ENCODE measurements at regions not wholly inside any gene's neighbourhood (a gene's known extent, or its start where the extent isn't known, plus 50 kb on each side); places are given as distances from the start of the nearest gene placed in this dataset.

DNA sequence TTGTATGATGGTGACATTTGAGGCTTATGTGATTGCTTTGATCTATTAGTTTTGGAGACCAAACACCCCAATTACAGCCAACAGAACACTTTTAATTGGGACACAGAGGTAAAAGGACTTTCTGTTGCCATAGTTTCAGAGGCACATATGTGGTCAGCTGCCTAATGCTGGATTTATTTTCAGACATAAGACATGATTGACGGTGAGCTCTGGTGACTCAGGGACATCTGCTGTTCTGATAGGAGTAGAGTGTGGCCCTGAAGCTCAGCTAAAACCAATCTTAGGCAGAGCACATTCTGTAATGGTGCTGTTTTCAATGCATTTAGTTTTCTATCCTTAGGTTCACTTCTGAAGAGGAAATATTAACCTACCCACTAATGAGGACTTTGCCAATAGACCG lies 247.1 kb downstream of the UTP18 start:
- intact Hi-C loops (cut with DNase I; ENCODE audit: low total_unique reads), result no loop called here
- Histone ChIP-seq H3K4me1 (no peaks in the 10 kb centered on the region), H3K4me3 (no peak overlapping the region), H3K27me3 (no peaks in the 10 kb centered on the region), H3K27ac (no peak overlapping the region), H3K9me3 (no peaks in the 10 kb centered on the region), H3K36me3 (no peaks in the 10 kb centered on the region)
- no peak for TF ChIP-seq POLR2A (IDR thresholded peaks at IDR 0.05)
- TF ChIP-seq, protein P1, sequence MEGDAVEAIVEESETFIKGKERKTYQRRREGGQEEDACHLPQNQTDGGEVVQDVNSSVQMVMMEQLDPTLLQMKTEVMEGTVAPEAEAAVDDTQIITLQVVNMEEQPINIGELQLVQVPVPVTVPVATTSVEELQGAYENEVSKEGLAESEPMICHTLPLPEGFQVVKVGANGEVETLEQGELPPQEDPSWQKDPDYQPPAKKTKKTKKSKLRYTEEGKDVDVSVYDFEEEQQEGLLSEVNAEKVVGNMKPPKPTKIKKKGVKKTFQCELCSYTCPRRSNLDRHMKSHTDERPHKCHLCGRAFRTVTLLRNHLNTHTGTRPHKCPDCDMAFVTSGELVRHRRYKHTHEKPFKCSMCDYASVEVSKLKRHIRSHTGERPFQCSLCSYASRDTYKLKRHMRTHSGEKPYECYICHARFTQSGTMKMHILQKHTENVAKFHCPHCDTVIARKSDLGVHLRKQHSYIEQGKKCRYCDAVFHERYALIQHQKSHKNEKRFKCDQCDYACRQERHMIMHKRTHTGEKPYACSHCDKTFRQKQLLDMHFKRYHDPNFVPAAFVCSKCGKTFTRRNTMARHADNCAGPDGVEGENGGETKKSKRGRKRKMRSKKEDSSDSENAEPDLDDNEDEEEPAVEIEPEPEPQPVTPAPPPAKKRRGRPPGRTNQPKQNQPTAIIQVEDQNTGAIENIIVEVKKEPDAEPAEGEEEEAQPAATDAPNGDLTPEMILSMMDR (IDR thresholded peaks at IDR 0.05), result no peak
- no peak for DNase-seq

DNA sequence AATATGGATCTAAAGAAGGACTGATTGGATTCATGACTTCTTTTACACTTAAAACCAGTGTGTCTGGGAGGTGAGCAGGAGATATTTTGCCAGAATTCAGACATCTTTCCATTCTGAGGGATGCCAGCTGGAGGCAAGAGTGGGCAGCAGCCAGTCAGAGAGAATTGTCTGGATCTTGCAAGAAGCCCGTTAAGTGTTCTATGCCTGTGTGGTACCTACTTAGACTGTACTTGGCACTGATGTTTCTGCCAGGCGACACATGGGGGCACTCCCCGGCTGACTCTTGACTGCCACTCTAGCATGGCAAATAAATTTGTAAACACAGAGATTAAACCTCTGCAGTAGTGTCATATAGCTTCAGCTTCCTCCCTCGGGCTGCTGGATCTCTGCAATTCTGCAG lies 247.7 kb downstream of the UTP18 start:
- Histone ChIP-seq H3K4me1 (no peaks in the 10 kb centered on the region), H3K9me3 (no peaks in the 10 kb centered on the region), H3K4me3 (no peak overlapping the region), H3K36me3 (no peaks in the 10 kb centered on the region), H3K27ac (no peak overlapping the region), H3K27me3 (no peaks in the 10 kb centered on the region)
- no peak for DNase-seq
- no peak for TF ChIP-seq POLR2A (IDR thresholded peaks at IDR 0.05)
- TF ChIP-seq, protein P1 (IDR thresholded peaks at IDR 0.05), result no peak
- intact Hi-C loops (cut with DNase I; ENCODE audit: low total_unique reads), result no loop called here

DNA sequence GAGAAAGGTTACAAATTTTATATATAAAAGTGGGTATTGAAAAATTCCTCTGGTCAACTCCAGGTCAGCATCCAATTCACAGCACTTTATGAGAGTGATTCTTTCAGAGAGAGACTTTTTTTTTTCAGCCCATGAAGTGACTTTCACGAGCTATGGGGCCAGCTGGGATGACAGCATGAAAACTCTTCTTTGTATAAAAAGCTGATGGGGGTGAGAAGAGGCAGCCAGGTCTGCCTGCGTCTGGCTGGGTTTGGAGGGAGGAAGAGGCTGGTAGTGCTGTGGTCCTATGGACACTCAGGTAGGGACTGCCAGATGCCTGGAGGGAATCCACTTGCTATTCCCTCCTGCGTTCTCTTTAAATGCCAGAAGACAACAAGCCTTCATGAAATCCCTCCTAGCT lies 250.6 kb downstream of the UTP18 start:
- Histone ChIP-seq H3K27ac (no peak overlapping the region), H3K36me3 (no peaks in the 10 kb centered on the region), H3K4me3 (no peak overlapping the region), H3K27me3 (no peaks in the 10 kb centered on the region), H3K4me1 (no peaks in the 10 kb centered on the region), H3K9me3 (no peaks in the 10 kb centered on the region)
- intact Hi-C loops (cut with DNase I; ENCODE audit: low total_unique reads), result no loop called here
- no peak for TF ChIP-seq POLR2A (IDR thresholded peaks at IDR 0.05)
- TF ChIP-seq, protein P1 (IDR thresholded peaks at IDR 0.05), result no peak
- DNase-seq, result no peak

DNA sequence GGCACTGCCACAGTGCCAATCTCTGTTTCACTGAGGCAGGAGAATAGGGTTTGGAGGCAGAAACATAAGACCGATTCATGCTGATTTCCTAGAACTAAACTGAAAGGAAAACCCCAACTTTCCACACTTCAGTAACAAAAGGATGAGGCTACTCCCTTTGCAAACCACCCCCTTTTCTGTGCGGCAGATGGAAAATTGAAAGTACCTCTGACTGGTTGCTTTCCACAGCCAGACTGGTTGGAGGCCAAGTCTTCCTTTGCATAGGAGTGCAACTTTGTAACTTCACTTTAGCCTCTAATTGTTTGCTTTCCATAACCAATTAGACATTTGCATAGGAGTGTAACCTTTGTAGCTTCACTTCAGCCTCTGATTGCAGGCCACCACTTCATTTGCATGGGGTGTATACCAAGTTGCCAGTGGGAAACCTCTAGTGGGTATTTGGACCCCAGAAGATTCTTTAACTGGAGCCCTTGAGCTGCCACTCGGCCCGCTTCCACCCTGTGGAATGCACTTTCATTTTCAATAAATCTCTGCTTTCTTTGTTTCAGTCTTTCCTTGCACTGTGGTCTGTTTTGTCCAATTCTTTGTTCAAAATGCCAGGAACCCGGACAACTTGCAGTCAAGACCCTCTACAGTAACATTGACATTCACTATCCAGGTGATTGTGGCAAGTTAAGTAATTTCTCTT lies 252.0 kb downstream of the UTP18 start:
- no peak overlapping the region for H3K27ac ChIP-seq
- intact Hi-C loops (cut with DNase I; ENCODE audit: low total_unique reads), result no loop called here

DNA sequence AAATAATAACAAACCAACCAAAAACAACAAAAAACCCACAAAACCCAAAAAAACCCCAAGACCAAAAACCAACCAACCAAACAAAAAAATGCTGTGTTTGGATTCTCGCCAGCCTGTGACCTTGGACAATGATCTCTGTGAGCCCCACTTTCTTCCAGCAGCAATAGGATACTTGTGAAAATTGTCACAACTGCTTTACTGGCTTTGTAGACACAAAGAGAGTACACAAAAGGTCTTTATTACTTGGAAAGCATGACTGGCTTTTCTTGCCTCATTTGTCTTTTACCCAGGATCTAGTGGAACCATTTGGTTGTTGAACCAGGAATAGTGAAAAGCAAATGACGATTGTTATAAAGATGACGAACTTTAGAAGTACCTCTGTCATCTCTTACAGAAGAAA lies 256.6 kb downstream of the UTP18 start:
- Histone ChIP-seq H3K36me3 (no peaks in the 10 kb centered on the region), H3K27ac (no peak overlapping the region), H3K27me3 (no peaks in the 10 kb centered on the region), H3K4me1 (no peaks in the 10 kb centered on the region), H3K9me3 (no peaks in the 10 kb centered on the region), H3K4me3 (no peak overlapping the region)
- intact Hi-C loops (cut with DNase I; ENCODE audit: low total_unique reads), result no loop called here
- DNase-seq, result no peak
- TF ChIP-seq POLR2A (IDR thresholded peaks at IDR 0.05), result no peak
- TF ChIP-seq, protein P1 (IDR thresholded peaks at IDR 0.05), result no peak

More for the DNA sequence above, 252.0 kb downstream of the UTP18 start:
- no peak for TF ChIP-seq POLR2A (IDR thresholded peaks at IDR 0.05)
- TF ChIP-seq, protein P1 (IDR thresholded peaks at IDR 0.05), result no peak
- H3K36me3 ChIP-seq, result no peaks in the 10 kb centered on the region
- no peak overlapping the region for H3K4me3 ChIP-seq
- H3K27me3 ChIP-seq, result no peaks in the 10 kb centered on the region
- no peaks in the 10 kb centered on the region for H3K4me1 ChIP-seq
- DNase-seq, result no peak
- H3K9me3 ChIP-seq, result no peaks in the 10 kb centered on the region

Data from uterus (tissue), 3 donors.